ENCODE measurements at regions not wholly inside any gene's neighbourhood (a gene's known extent, or its start where the extent isn't known, plus 50 kb on each side); places are given as distances from the start of the nearest gene placed in this dataset.
"Not testable (repeated sequence)": the region's sequence is repeated elsewhere in the genome, so short reads cannot be mapped to it uniquely, and the experiment has no call there.

- not testable (repeated sequence) for H3K27me3 ChIP-seq (replicated peaks; ENCODE audit: control insufficient read depth, insufficient read depth, low read length); H3K4me3 ChIP-seq (replicated peaks; ENCODE audit: low read depth, low read length); H3K36me3 ChIP-seq (ENCODE audit: control insufficient read depth, insufficient read depth, low read length); DNase-seq (ENCODE audit: extremely low read depth, insufficient read length)
These were observed 199.9 kb upstream of the PLGLB2 start for GRCh38 chr2:87547966-87548365.

DNA sequence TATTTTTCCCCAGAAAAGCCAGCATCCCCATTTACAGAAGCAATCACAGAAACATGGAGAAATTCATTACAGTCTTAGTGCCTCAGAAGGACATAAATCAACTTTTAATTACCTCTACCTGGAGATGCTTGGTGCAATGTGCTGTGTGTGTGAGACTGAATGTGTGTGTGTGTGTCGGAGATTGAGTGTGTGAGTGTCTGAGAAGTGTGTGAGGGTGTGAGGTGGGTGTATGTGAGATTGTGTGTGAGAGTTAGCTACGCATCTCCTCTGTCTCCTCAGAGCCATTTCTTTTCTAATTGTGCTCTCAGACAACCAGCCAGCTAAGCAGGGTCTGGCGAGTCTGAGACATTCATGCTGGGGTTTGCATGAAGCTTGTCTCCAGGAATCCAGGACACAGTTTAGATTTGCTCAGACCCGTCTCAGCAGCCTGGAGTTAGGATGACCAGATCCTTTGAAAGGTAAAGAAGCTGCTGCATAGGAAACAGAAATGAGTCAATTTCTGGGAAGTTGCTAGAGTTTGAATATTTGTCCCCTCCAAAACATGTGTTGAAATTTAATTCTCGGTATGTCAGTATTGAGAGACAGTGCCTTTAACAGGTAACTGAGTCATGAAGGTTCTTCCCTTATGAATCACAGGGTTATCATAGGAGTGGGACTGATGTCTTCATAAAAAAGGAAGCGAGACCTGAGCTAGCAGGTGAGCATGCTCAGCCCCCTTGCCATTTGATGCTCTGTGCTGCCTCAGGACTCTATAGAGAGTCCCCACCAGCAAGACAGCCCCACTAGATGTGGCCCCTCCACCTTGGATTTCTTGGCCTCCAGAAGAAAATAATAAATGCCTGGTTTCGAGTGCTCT is 199.0 kb upstream of the PLGLB2 start:
- H3K4me3 ChIP-seq (replicated peaks; ENCODE audit: low read depth, low read length); DNase-seq (ENCODE audit: extremely low read depth, insufficient read length); H3K27me3 ChIP-seq (replicated peaks; ENCODE audit: control insufficient read depth, insufficient read depth, low read length); H3K36me3 ChIP-seq (ENCODE audit: control insufficient read depth, insufficient read depth, low read length): not testable (repeated sequence)

GRCh38 chr2:87549561-87550202 is 198.2 kb upstream of the PLGLB2 start:
- H3K27me3 ChIP-seq (replicated peaks; ENCODE audit: control insufficient read depth, insufficient read depth, low read length); DNase-seq (ENCODE audit: extremely low read depth, insufficient read length); H3K4me3 ChIP-seq (replicated peaks; ENCODE audit: low read depth, low read length); H3K36me3 ChIP-seq (ENCODE audit: control insufficient read depth, insufficient read depth, low read length): not testable (repeated sequence)

DNA sequence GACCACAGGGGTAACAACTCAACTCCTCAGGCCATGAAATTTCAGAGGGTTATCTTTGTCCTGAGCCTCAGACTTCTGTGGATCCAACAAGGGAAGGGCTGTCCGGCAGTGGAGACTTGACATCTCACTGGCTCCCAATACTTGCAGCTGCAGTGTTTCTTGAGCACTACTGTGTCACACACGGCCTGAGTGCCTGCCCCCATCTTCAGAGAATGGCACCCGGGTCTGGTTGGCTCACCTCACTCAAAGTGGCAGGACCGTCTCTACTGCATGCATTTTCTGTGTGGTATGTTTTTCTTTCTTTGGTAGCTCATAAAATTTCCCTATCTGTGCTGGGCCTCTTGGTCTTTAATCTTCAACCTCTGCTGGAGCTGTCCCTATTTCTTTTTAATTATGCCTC is 193.2 kb upstream of the PLGLB2 start:
- not testable (repeated sequence) for H3K27me3 ChIP-seq (replicated peaks; ENCODE audit: control insufficient read depth, insufficient read depth, low read length); H3K36me3 ChIP-seq (ENCODE audit: control insufficient read depth, insufficient read depth, low read length); DNase-seq (ENCODE audit: extremely low read depth, insufficient read length); H3K4me3 ChIP-seq (replicated peaks; ENCODE audit: low read depth, low read length)

GRCh38 chr2:87555082-87555481 is 192.8 kb upstream of the PLGLB2 start:
- not testable (repeated sequence) for H3K36me3 ChIP-seq (ENCODE audit: control insufficient read depth, insufficient read depth, low read length); DNase-seq (ENCODE audit: extremely low read depth, insufficient read length); H3K27me3 ChIP-seq (replicated peaks; ENCODE audit: control insufficient read depth, insufficient read depth, low read length); H3K4me3 ChIP-seq (replicated peaks; ENCODE audit: low read depth, low read length)

DNA sequence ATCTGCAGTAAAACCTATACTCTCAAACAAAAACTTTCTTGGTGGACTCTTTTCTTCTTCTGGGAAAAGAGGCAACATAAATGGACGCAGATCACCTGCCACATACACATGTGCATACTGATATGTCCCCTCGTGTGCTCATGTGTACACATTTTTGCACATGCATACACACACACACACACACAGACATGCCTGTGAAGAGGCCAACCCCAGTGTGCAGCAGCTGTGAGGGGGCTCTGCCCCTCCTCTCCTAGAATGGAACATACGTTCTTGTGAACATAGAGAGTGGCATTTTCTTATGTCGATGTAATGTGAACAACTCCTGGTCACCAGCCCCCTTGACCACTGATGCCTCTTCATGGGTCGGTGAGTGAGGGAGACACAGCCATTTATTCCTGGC is 188.9 kb upstream of the PLGLB2 start:
- H3K36me3 ChIP-seq (ENCODE audit: control insufficient read depth, insufficient read depth, low read length); H3K4me3 ChIP-seq (replicated peaks; ENCODE audit: low read depth, low read length); DNase-seq (ENCODE audit: extremely low read depth, insufficient read length); H3K27me3 ChIP-seq (replicated peaks; ENCODE audit: control insufficient read depth, insufficient read depth, low read length): not testable (repeated sequence)

DNA sequence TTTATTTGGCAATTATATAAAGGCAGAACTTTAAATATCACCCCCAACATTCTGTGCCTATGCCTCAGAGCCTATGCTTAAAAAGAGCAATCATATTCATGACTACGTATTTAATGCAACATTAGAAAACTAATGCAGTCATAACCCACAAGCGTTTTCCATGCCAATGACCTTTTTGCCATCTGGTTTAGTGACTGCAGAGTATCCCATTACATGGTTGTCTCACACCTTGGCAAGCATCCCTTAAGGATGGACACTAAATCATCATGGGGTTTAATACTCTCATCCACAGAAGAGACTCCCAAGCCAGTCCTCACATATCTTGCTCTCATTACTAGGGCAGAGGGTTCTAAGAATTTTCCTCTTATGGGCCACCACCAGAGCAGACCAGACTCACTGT is 188.2 kb upstream of the PLGLB2 start:
- H3K27me3 ChIP-seq (replicated peaks; ENCODE audit: control insufficient read depth, insufficient read depth, low read length); H3K4me3 ChIP-seq (replicated peaks; ENCODE audit: low read depth, low read length); H3K36me3 ChIP-seq (ENCODE audit: control insufficient read depth, insufficient read depth, low read length); DNase-seq (ENCODE audit: extremely low read depth, insufficient read length): not testable (repeated sequence)

GRCh38 chr2:87565116-87565515 is 182.8 kb upstream of the PLGLB2 start:
- H3K27me3 ChIP-seq (replicated peaks; ENCODE audit: control insufficient read depth, insufficient read depth, low read length); H3K4me3 ChIP-seq (replicated peaks; ENCODE audit: low read depth, low read length); H3K36me3 ChIP-seq (ENCODE audit: control insufficient read depth, insufficient read depth, low read length); DNase-seq (ENCODE audit: extremely low read depth, insufficient read length): not testable (repeated sequence)

DNA sequence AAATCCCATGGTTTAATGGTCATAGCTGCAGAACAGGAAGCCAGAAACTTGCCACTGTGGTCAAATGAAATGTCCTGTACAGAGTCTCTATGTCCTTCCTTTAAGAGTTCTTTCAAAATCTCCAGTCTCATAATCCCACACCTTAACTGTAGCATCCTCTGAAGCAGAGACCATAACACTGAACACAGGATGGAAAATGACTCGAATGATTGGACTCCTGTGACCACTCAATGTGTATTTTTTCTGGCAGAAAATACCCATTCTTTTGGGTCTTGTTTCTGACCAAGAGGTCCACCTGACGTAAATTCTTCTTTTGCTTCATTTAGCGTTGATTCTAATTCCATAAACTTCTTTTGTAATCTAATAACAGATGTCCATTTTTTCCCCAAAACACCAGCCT is 181.4 kb upstream of the PLGLB2 start:
- not testable (repeated sequence) for H3K4me3 ChIP-seq (replicated peaks; ENCODE audit: low read depth, low read length); H3K36me3 ChIP-seq (ENCODE audit: control insufficient read depth, insufficient read depth, low read length); H3K27me3 ChIP-seq (replicated peaks; ENCODE audit: control insufficient read depth, insufficient read depth, low read length); DNase-seq (ENCODE audit: extremely low read depth, insufficient read length)

DNA sequence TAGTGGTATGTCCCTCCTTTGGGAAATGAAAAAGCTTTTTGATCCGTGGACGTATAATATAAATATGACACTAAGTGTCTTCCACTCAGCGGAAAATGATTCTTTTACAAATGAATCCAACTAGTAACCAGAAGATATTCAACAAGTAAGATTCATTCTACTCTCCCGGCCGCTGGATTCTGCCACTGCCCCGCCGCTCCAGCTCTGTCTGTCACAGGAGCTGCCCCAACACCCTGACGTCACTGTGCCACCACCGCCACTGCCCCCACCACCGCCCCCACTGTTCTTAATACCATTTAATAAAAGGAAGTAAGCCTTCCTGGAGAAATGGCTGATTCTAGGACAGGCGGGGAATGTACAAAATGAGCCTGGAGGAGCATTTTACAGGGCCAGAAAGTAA is 180.8 kb upstream of the PLGLB2 start:
- DNase-seq (ENCODE audit: extremely low read depth, insufficient read length); H3K36me3 ChIP-seq (ENCODE audit: control insufficient read depth, insufficient read depth, low read length); H3K27me3 ChIP-seq (replicated peaks; ENCODE audit: control insufficient read depth, insufficient read depth, low read length); H3K4me3 ChIP-seq (replicated peaks; ENCODE audit: low read depth, low read length): not testable (repeated sequence)

- not testable (repeated sequence) for H3K27me3 ChIP-seq (replicated peaks; ENCODE audit: control insufficient read depth, insufficient read depth, low read length); DNase-seq (ENCODE audit: extremely low read depth, insufficient read length)
These were observed 180.0 kb upstream of the PLGLB2 start for GRCh38 chr2:87567912-87568311.

GRCh38 chr2:87568554-87569278 is 179.2 kb upstream of the PLGLB2 start:
- not testable (repeated sequence) for H3K4me3 ChIP-seq (replicated peaks; ENCODE audit: low read depth, low read length); H3K27me3 ChIP-seq (replicated peaks; ENCODE audit: control insufficient read depth, insufficient read depth, low read length); H3K36me3 ChIP-seq (ENCODE audit: control insufficient read depth, insufficient read depth, low read length); DNase-seq (ENCODE audit: extremely low read depth, insufficient read length)

More at GRCh38 chr2:87567912-87568311, 180.0 kb upstream of the PLGLB2 start:
- not testable (repeated sequence) for H3K4me3 ChIP-seq (replicated peaks; ENCODE audit: low read depth, low read length); H3K36me3 ChIP-seq (ENCODE audit: control insufficient read depth, insufficient read depth, low read length)

GRCh38 chr2:87569689-87570397 is 178.0 kb upstream of the PLGLB2 start:
- H3K36me3 ChIP-seq (ENCODE audit: control insufficient read depth, insufficient read depth, low read length); H3K27me3 ChIP-seq (replicated peaks; ENCODE audit: control insufficient read depth, insufficient read depth, low read length); DNase-seq (ENCODE audit: extremely low read depth, insufficient read length); H3K4me3 ChIP-seq (replicated peaks; ENCODE audit: low read depth, low read length): not testable (repeated sequence)

Data from GM06990 (cell line).